A549 (cell line): ENCODE measurements at regions not wholly inside any gene's neighbourhood (a gene's known extent, or its start where the extent isn't known, plus 50 kb on each side); places are given as distances from the start of the nearest gene placed in this dataset.

Experiments used
- ATAC-seq, 2 experiments: fragments of 200-7000 bp in 1 of 2; fragments of >200 bp in 1 of 2; cut with Nextera tagmentation in 1 of 2; cut with Tn5 transposase in 1 of 2; 3 replicates each; pipeline versions ENCODE4 v1.8.0 to v1.9.1; 2018 to 2020; ENCODE audit warnings: mild to moderate bottlenecking in 1 of 2, moderate library complexity in 1 of 2
- CTCF ChIA-PET: fragments of 300-600 bp; sonication (Branson Sonifier 250); formaldehyde crosslinking; extraction: SDS; loops from one replicate; lab custom pipeline; 2021; ENCODE audit warnings: antibody characterized with exemption, inconsistent platforms; lab: Yijun Ruan, JAX
- POLR2A ChIA-PET: fragments of 350-600 bp; formaldehyde crosslinking; extraction: SDS; loops from one replicate; lab custom pipeline; 2021; ENCODE audit warnings: antibody characterized with exemption, inconsistent platforms; lab: Yijun Ruan, JAX
- DNase-seq, 2 experiments: peaks; one replicate each; pipeline versions ENCODE4 v3.0.0 to v3.0.0-alpha.2; 2011 to 2016; ENCODE audit warnings: low read depth in 1 of 2, low spot score in 1 of 2
- FAIRE-seq: peaks from 2 replicates; lab custom pipeline; 2011; peaks lifted over from hg19 to GRCh38; lab: Jason Lieb, UNC
- H3K27ac ChIP-seq, 2 experiments: fragments of >200 bp; sonication (Bioruptor Twin); formaldehyde crosslinking; 3 replicates each; pipeline ENCODE4 v1.5.1; 2016 to 2017
- H3K4me1 ChIP-seq: fragments of >200 bp; sonication (Bioruptor Twin); formaldehyde crosslinking; 3 replicates; pipeline ENCODE4 v1.6.1; 2016
- H3K4me2 ChIP-seq: fragments of >200 bp; sonication (Bioruptor Twin); formaldehyde crosslinking; 3 replicates; pipeline ENCODE4 v1.6.1; 2016
- H3K4me3 ChIP-seq: fragments of >200 bp; sonication (Bioruptor Twin); formaldehyde crosslinking; 3 replicates; pipeline ENCODE4 v1.5.1; 2016
- H3K9me3 ChIP-seq: fragments of >200 bp; sonication (Bioruptor Twin); formaldehyde crosslinking; 3 replicates; pipeline ENCODE4 v1.6.1; 2016
- BCL3 ChIP-seq: fragments of >200 bp; sonication (Bioruptor Twin); formaldehyde crosslinking; IDR thresholded peaks from 3 replicates; pipeline ENCODE4 v1.6.1; 2016
- CBX2 ChIP-seq: fragments of 200-600 bp; sonication (generic); IDR thresholded peaks from 2 replicates; pipeline ENCODE4 v1.6.1; 2016; ENCODE audit warnings: low read depth, mild to moderate bottlenecking, borderline replicate concordance
- CTCF ChIP-seq: fragments of >200 bp; sonication (Bioruptor Twin); formaldehyde crosslinking; IDR thresholded peaks from 3 replicates; pipeline ENCODE4 v1.5.1; 2016
- E2F6 ChIP-seq: IDR thresholded peaks from 2 replicates; pipeline ENCODE4 v1.6.1; 2012; ENCODE audit warnings: low read depth, borderline replicate concordance
- EHF ChIP-seq: fragments of 250-450 bp; sonication (Bioruptor Pico); IDR thresholded peaks from 2 replicates; pipeline ENCODE4 v1.5.0; 2020; ENCODE audit warnings: mild to moderate bottlenecking
- FOXS1 ChIP-seq: fragments of 250-450 bp; sonication (Bioruptor Pico); IDR thresholded peaks from 2 replicates; pipeline ENCODE4 v1.5.0; 2020; ENCODE audit warnings: mild to moderate bottlenecking, moderate library complexity
- HES2 ChIP-seq: fragments of >200 bp; sonication (Bioruptor Twin); formaldehyde crosslinking; IDR thresholded peaks from 2 replicates; pipeline ENCODE4 v1.6.1; 2016
- HMGXB4 ChIP-seq: fragments of 250-450 bp; sonication (Bioruptor Pico); IDR thresholded peaks from 2 replicates; pipeline ENCODE4 v1.5.0; 2021; ENCODE audit warnings: mild to moderate bottlenecking, moderate library complexity, borderline replicate concordance
- KDM1A ChIP-seq: fragments of 200-600 bp; sonication (generic); IDR thresholded peaks from 2 replicates; pipeline ENCODE4 v1.6.1; 2016; ENCODE audit warnings: low read depth, mild to moderate bottlenecking
- KDM5A ChIP-seq: fragments of 200-600 bp; sonication (generic); IDR thresholded peaks from 2 replicates; pipeline ENCODE4 v1.6.1; 2016; ENCODE audit warnings: antibody characterized with exemption, mild to moderate bottlenecking
- MYC ChIP-seq: IDR thresholded peaks from 2 replicates; pipeline ENCODE4 v1.6.1; 2012; ENCODE audit warnings: mild to moderate bottlenecking, inconsistent platforms, low read length, improper control_type of control experiment, borderline replicate concordance
- NFE2L2 ChIP-seq: fragments of 150-350 bp; conservative IDR thresholded peaks from 2 replicates; pipeline ENCODE4 v1.6.1; 2014; ENCODE audit warnings: low read length
- NPAS2 ChIP-seq: fragments of 250-450 bp; sonication (Bioruptor Pico); IDR thresholded peaks from 2 replicates; pipeline ENCODE4 v1.8.0; 2022; ENCODE audit warnings: mild to moderate bottlenecking, moderate library complexity, borderline replicate concordance
- PHF8 ChIP-seq: fragments of 200-600 bp; sonication (generic); IDR thresholded peaks from 2 replicates; pipeline ENCODE4 v1.6.1; 2016; ENCODE audit warnings: low read depth, mild to moderate bottlenecking, antibody characterized with exemption, moderate library complexity, borderline replicate concordance
- POLR2AphosphoS2 ChIP-seq: conservative IDR thresholded peaks from 2 replicates; pipeline ENCODE4 v1.6.1; 2012; ENCODE audit warnings: low read length, improper control_type of control experiment, inconsistent platforms
- RARB ChIP-seq: fragments of 250-450 bp; sonication (Bioruptor Pico); IDR thresholded peaks from 2 replicates; pipeline ENCODE4 v1.8.0; 2021; ENCODE audit warnings: mild to moderate bottlenecking, moderate library complexity
- REST ChIP-seq: fragments of 200-600 bp; sonication (generic); IDR thresholded peaks from 2 replicates; pipeline ENCODE4 v1.6.1; 2016; ENCODE audit warnings: antibody characterized with exemption, mild to moderate bottlenecking, moderate library complexity
- RNF2 ChIP-seq: fragments of 200-600 bp; sonication (generic); IDR thresholded peaks from 2 replicates; pipeline ENCODE4 v1.6.1; 2016; ENCODE audit warnings: low read depth, mild to moderate bottlenecking, antibody characterized with exemption, moderate library complexity, borderline replicate concordance
- TP53 ChIP-seq: fragments of 250-450 bp; sonication (Bioruptor Pico); IDR thresholded peaks from 2 replicates; pipeline ENCODE4 v1.5.0; 2021; ENCODE audit warnings: mild to moderate bottlenecking, moderate library complexity
- ZFP36 ChIP-seq: fragments of 450-650 bp; IDR thresholded peaks from 2 replicates; pipeline ENCODE4 v1.6.1; 2014; ENCODE audit warnings: borderline replicate concordance; ENCODE audit not compliant: partially characterized antibody
- ZNF302 ChIP-seq: fragments of 250-450 bp; sonication (Bioruptor Pico); IDR thresholded peaks from 2 replicates; pipeline ENCODE4 v1.9.0; 2021; ENCODE audit warnings: inconsistent platforms, mild to moderate bottlenecking, moderate library complexity
- WGBS: methylation state at CpG from one replicate; pipeline ENCODE4 v1.1.6; 2017; ENCODE audit errors: missing lambda C conversion rate; 5-methylcytosine and 5-hydroxymethylcytosine counted together

GRCh38 chr2:217110550-217110949, 250.7 kb upstream of the TNP1 start:
- POLR2A ChIA-PET: no interaction called here
- DNase-seq (no peak), ATAC-seq (no peak), FAIRE-seq (no peak)
- H3K27ac ChIP-seq: no peak overlapping the region
- H3K4me1 ChIP-seq: peaks cover 18% of the 10 kb centered on the region
- TF ChIP-seq KDM5A: no peak
- no peak for TF ChIP-seq NFE2L2
- no peak for TF ChIP-seq CBX2
- TF ChIP-seq ZNF302 (CRISPR knock-in tag): no peak
- TF ChIP-seq RNF2: no peak
- TF ChIP-seq E2F6: no peak
- TF ChIP-seq RARB (CRISPR knock-in tag): no peak
- no peak for TF ChIP-seq MYC
- no peak for TF ChIP-seq NPAS2 (CRISPR knock-in tag)
- TF ChIP-seq PHF8: no peak
- TF ChIP-seq EHF: no peak
- no peak for TF ChIP-seq HES2
- TF ChIP-seq ZFP36: no peak
- no peaks in the 10 kb centered on the region for H3K9me3 ChIP-seq
- H3K4me2 ChIP-seq: no peak overlapping the region
- H3K4me3 ChIP-seq: no peak overlapping the region
- CTCF ChIA-PET: no interaction called here
- 67% methylated on average over 3 of the region's 3 CpGs for WGBS

GRCh38 chr2:217108575-217109027, 248.7 kb upstream of the TNP1 start:
- H3K9me3 ChIP-seq: no peaks in the 10 kb centered on the region
- no peak overlapping the region for H3K4me2 ChIP-seq
- ChIA-PET CTCF (no interaction called here), POLR2A (no interaction called here)
- H3K4me1 ChIP-seq: peaks cover 35% of the 10 kb centered on the region
- no peak for TF ChIP-seq RARB (CRISPR knock-in tag)
- peak overlapping the region in 1 of 2 experiments; percentile 33; a peak in 1 of 6 replicates for H3K27ac ChIP-seq
- no peak overlapping the region for H3K4me3 ChIP-seq
- DNase-seq (no peak), FAIRE-seq (no peak), ATAC-seq (no peak)
- WGBS: 70% methylated on average over 4 of the region's 4 CpGs

- no peak for FAIRE-seq
- H3K4me1 ChIP-seq: peaks cover 40% of the 10 kb centered on the region
- ATAC-seq: no peak
- ChIA-PET CTCF (no interaction called here), POLR2A (no interaction called here)
- peak overlapping the region in 1 of 2 experiments; percentile 33; a peak in 1 of 6 replicates for H3K27ac ChIP-seq
- H3K9me3 ChIP-seq: no peaks in the 10 kb centered on the region
- H3K4me3 ChIP-seq: no peak overlapping the region
- no peak overlapping the region for H3K4me2 ChIP-seq
- no peak for DNase-seq
- TF ChIP-seq PHF8: no peak
- no peak for TF ChIP-seq CTCF
- TF ChIP-seq RARB (CRISPR knock-in tag): no peak
- no peak for TF ChIP-seq ZFP36
- no peak for TF ChIP-seq REST
- no peak for TF ChIP-seq FOXS1 (CRISPR knock-in tag)
- TF ChIP-seq NFE2L2: no peak
- TF ChIP-seq MYC: no peak
- TF ChIP-seq RNF2: no peak
- no peak for TF ChIP-seq POLR2AphosphoS2
- no peak for TF ChIP-seq TP53 (CRISPR knock-in tag)
- no peak for TF ChIP-seq HMGXB4 (CRISPR knock-in tag)
- no peak for TF ChIP-seq CBX2
- TF ChIP-seq KDM1A: no peak
- no peak for TF ChIP-seq BCL3
- no peak for TF ChIP-seq E2F6
Measured at GRCh38 chr2:217108086-217108485, 248.2 kb upstream of the TNP1 start.
